Kidney glomerular epithelial cell (primary cell): ENCODE measurements at regions not wholly inside any gene's neighbourhood (a gene's known extent, or its start where the extent isn't known, plus 50 kb on each side); places are given as distances from the start of the nearest gene placed in this dataset.
"Not testable (repeated sequence)": the region's sequence is repeated elsewhere in the genome, so short reads cannot be mapped to it uniquely, and the experiment has no call there.

Experiments used
- DNase-seq: peaks from one replicate; lab custom pipeline; 2025; lab: John Stamatoyannopoulos, UW

GRCh38 chr6:149239573-149240209, 77.8 kb upstream of the TAB2 start:
- no peak for DNase-seq

GRCh38 chr6:149242883-149243282, 74.6 kb upstream of the TAB2 start:
- no peak for DNase-seq

GRCh38 chr6:149244105-149244504, 73.4 kb upstream of the TAB2 start:
- DNase-seq: no peak

GRCh38 chr6:149246691-149247384, 70.7 kb upstream of the TAB2 start:
- no peak for DNase-seq

- no peak for DNase-seq
These were observed 70.1 kb upstream of the TAB2 start for GRCh38 chr6:149247385-149247763.

- not testable (repeated sequence) for DNase-seq
These were observed 69.2 kb upstream of the TAB2 start for GRCh38 chr6:149248263-149248662.

GRCh38 chr6:149248693-149249369, 68.7 kb upstream of the TAB2 start:
- no peak for DNase-seq

GRCh38 chr6:149249370-149250357, 67.8 kb upstream of the TAB2 start:
- no peak for DNase-seq

- no peak for DNase-seq
These were observed 66.6 kb upstream of the TAB2 start for GRCh38 chr6:149250951-149251350.

- no peak for DNase-seq
These were observed 64.9 kb upstream of the TAB2 start for GRCh38 chr6:149252622-149253021.

GRCh38 chr6:149254253-149254652, 63.3 kb upstream of the TAB2 start:
- no peak for DNase-seq

GRCh38 chr6:149259753-149260152, 57.8 kb upstream of the TAB2 start:
- no peak for DNase-seq

- no peak for DNase-seq
These were observed 57.2 kb upstream of the TAB2 start for GRCh38 chr6:149260214-149260874.

- DNase-seq: no peak
These were observed 56.0 kb upstream of the TAB2 start for GRCh38 chr6:149261364-149262040.

- DNase-seq: no peak
These were observed 54.2 kb upstream of the TAB2 start for GRCh38 chr6:149263321-149263720.

GRCh38 chr6:149264629-149265028, 52.9 kb upstream of the TAB2 start:
- no peak for DNase-seq

- DNase-seq: no peak
These were observed 51.6 kb upstream of the TAB2 start for GRCh38 chr6:149265945-149266344.

GRCh38 chr6:149266659-149267058, 50.9 kb upstream of the TAB2 start:
- no peak for DNase-seq

- DNase-seq: no peak
These were observed 50.4 kb upstream of the TAB2 start for GRCh38 chr6:149267072-149267471.

GRCh38 chr6:149267513-149268043, 49.9 kb upstream of the TAB2 start:
- DNase-seq: no peak
